ENCODE measurements at regions not wholly inside any gene's neighbourhood (a gene's known extent, or its start where the extent isn't known, plus 50 kb on each side); places are given as distances from the start of the nearest gene placed in this dataset.
A peak's percentile ranks its signal among the peaks of the same experiment; 100 is the strongest.
"Not testable (repeated sequence)": the region's sequence is repeated elsewhere in the genome, so short reads cannot be mapped to it uniquely, and the experiment has no call there.

- H3K27ac ChIP-seq (ENCODE audit: low read depth in 1 of 2, low read length in 2 of 2): no peak overlapping the region
- H3K27me3 ChIP-seq (ENCODE audit: control insufficient read depth in 1 of 2, insufficient read depth in 2 of 2, low read length in 2 of 2): peaks cover 0 to 4% of the 10 kb centered on the region in 2 experiments
- H3K4me3 Mint-ChIP-seq: no peak overlapping the region
- no peak for TF ChIP-seq CTCF (IDR thresholded peaks at IDR 0.05)
- H3K4me1 Mint-ChIP-seq (ENCODE audit: low read depth): no peaks in the 10 kb centered on the region
- H3K4me1 ChIP-seq (ENCODE audit: insufficient read depth, low read length): no peaks in the 10 kb centered on the region
- H3K36me3 ChIP-seq (ENCODE audit: insufficient read depth, low read length): no peaks in the 10 kb centered on the region
- CTCF ChIA-PET: no interaction called here
- H3K27ac Mint-ChIP-seq: no peak overlapping the region
- H3K36me3 Mint-ChIP-seq (ENCODE audit: low read depth): no peaks in the 10 kb centered on the region
- no peaks in the 10 kb centered on the region for H3K9me3 ChIP-seq (ENCODE audit: control insufficient read depth in 1 of 2, insufficient read depth in 1 of 2, low read length in 2 of 2)
- peaks cover 9% of the 10 kb centered on the region for H3K27me3 Mint-ChIP-seq
- POLR2A ChIA-PET: no interaction called here
- ATAC-seq (ENCODE audit: poor library complexity) (no peak), DNase-seq (no peak)
- H3K4me3 ChIP-seq (ENCODE audit: low read length): no peak overlapping the region
- H3K9me3 Mint-ChIP-seq: no peaks in the 10 kb centered on the region
- intact Hi-C loops (cut with DNase I, micrococcal nuclease): loop anchor here in 1 of 2 experiments (2.0 kb wide), 1 partner anchor 166 kb away; no protein-coding TSS in a partner anchor
These were observed 72.9 kb upstream of the TSC22D1 start for GRCh38 chr13:44649104-44649428.

DNA sequence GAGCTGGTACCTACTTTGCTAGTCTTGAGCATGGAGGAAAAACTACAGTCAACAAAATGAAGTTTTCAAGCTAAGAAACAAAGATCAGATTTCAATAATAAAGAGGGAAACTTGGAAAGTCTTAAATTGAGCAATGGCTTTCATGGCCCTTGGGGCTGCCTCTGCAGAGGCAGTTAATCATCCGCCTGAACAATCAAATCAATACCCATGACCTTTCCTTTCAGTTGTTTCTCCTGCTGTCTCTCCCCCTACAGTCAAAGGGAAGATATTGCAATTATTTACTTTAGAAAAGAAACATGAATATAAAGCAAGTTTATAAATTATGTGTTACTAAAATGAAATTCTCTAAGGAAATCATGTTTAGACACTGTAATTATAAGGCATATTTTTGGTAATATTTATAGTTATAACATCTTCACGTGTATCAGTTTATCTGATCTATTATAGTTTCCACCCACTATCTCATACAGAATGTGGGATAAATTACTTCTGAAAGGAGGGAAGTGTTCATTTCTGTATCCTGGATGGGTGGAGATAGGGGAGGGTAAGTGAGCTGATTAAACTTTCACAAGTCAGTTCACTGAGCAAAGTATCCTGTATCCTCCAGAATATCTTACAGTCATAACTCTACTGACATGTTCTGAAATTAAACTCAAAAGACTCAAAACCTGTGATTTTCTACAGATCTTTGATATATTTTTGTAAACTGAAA, 72.4 kb upstream of the TSC22D1 start:
- peaks cover 0 to 4% of the 10 kb centered on the region in 2 experiments for H3K27me3 ChIP-seq (ENCODE audit: control insufficient read depth in 1 of 2, insufficient read depth in 2 of 2, low read length in 2 of 2)
- Mint-ChIP-seq H3K36me3 (ENCODE audit: low read depth) (no peaks in the 10 kb centered on the region), H3K4me3 (no peak overlapping the region), H3K27ac (no peak overlapping the region), H3K9me3 (no peaks in the 10 kb centered on the region), H3K4me1 (ENCODE audit: low read depth) (no peaks in the 10 kb centered on the region), H3K27me3 (peaks cover 9% of the 10 kb centered on the region)
- no peaks in the 10 kb centered on the region for H3K36me3 ChIP-seq (ENCODE audit: insufficient read depth, low read length)
- POLR2A ChIA-PET: no interaction called here
- no peak overlapping the region for H3K4me3 ChIP-seq (ENCODE audit: low read length)
- no peak for ATAC-seq (ENCODE audit: poor library complexity)
- CTCF ChIA-PET: no interaction called here
- H3K9me3 ChIP-seq (ENCODE audit: control insufficient read depth in 1 of 2, insufficient read depth in 1 of 2, low read length in 2 of 2): no peaks in the 10 kb centered on the region
- DNase-seq: peak in 3 of 14 experiments; percentile 4 to 16 (median 11)
- intact Hi-C loops (cut with DNase I, micrococcal nuclease): loop anchor here (1.0 to 2.0 kb wide), 2 partner anchors 165 to 166 kb away; no protein-coding TSS in a partner anchor
- H3K27ac ChIP-seq (ENCODE audit: low read depth in 1 of 2, low read length in 2 of 2): no peak overlapping the region
- no peaks in the 10 kb centered on the region for H3K4me1 ChIP-seq (ENCODE audit: insufficient read depth, low read length)
- peak; percentile 52 for TF ChIP-seq CTCF (IDR thresholded peaks at IDR 0.05)

- H3K36me3 ChIP-seq (ENCODE audit: insufficient read depth, low read length); POLR2A ChIA-PET; H3K4me3 ChIP-seq (ENCODE audit: low read length); H3K9me3 Mint-ChIP-seq; H3K4me3 Mint-ChIP-seq; H3K27ac Mint-ChIP-seq; H3K4me1 Mint-ChIP-seq (ENCODE audit: low read depth); H3K27ac ChIP-seq (ENCODE audit: low read depth in 1 of 2, low read length in 2 of 2); ATAC-seq (ENCODE audit: poor library complexity); H3K36me3 Mint-ChIP-seq (ENCODE audit: low read depth); H3K27me3 Mint-ChIP-seq; H3K9me3 ChIP-seq (ENCODE audit: control insufficient read depth in 1 of 2, insufficient read depth in 1 of 2, low read length in 2 of 2); DNase-seq; intact Hi-C loops (cut with DNase I, micrococcal nuclease); H3K4me1 ChIP-seq (ENCODE audit: insufficient read depth, low read length); H3K27me3 ChIP-seq (ENCODE audit: control insufficient read depth in 1 of 2, insufficient read depth in 2 of 2, low read length in 2 of 2): not testable (repeated sequence)
- CTCF ChIA-PET: interaction anchor here (1.2 kb wide), 1 partner anchor 164 kb away, joined by 3 read pairs; no protein-coding TSS in a partner anchor
These were observed 71.4 kb upstream of the TSC22D1 start for GRCh38 chr13:44647560-44647959.

DNA sequence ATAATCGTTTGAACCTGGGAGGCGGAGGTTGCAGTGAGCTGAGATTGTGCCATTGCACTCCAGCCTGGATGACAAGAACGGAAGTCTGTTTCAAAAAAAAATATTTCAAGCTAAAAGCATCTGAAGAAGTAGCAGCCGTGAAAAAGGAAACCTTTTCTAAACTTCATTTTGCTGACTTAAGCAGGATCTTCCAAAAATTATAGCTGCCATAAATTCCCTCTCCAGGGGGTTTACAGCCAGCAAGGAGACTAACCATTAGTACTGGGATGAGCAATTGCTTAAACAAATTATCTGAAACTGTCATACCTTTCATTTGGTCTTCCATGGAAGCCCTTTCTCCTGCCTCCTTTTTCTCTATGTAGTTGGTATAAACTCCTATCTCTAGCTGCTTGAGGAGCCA, 69.9 kb upstream of the TSC22D1 start:
- POLR2A ChIA-PET: no interaction called here
- no peak overlapping the region for H3K4me3 Mint-ChIP-seq
- ATAC-seq (ENCODE audit: poor library complexity): no peak

More for the DNA sequence above, 69.9 kb upstream of the TSC22D1 start:
- Histone ChIP-seq H3K27me3 (ENCODE audit: control insufficient read depth in 1 of 2, insufficient read depth in 2 of 2, low read length in 2 of 2) (peaks cover 0 to 4% of the 10 kb centered on the region in 2 experiments), H3K36me3 (ENCODE audit: insufficient read depth, low read length) (no peaks in the 10 kb centered on the region), H3K27ac (ENCODE audit: low read depth in 1 of 2, low read length in 2 of 2) (no peak overlapping the region), H3K4me1 (ENCODE audit: insufficient read depth, low read length) (no peaks in the 10 kb centered on the region), H3K9me3 (ENCODE audit: control insufficient read depth in 1 of 2, insufficient read depth in 1 of 2, low read length in 2 of 2) (no peaks in the 10 kb centered on the region), H3K4me3 (ENCODE audit: low read length) (no peak overlapping the region)
- Mint-ChIP-seq H3K27me3 (peaks cover 9% of the 10 kb centered on the region), H3K9me3 (no peaks in the 10 kb centered on the region), H3K27ac (no peak overlapping the region), H3K36me3 (ENCODE audit: low read depth) (no peaks in the 10 kb centered on the region), H3K4me1 (ENCODE audit: low read depth) (no peaks in the 10 kb centered on the region)
- CTCF ChIA-PET: no interaction called here
- no peak for DNase-seq
- no peak for TF ChIP-seq CTCF (IDR thresholded peaks at IDR 0.05)
- intact Hi-C loops (cut with DNase I, micrococcal nuclease): no loop called here

All from CD4-positive, alpha-beta T cell (primary cell).